AG04449 (cell line): ENCODE measurements at regions not wholly inside any gene's neighbourhood (a gene's known extent, or its start where the extent isn't known, plus 50 kb on each side); places are given as distances from the start of the nearest gene placed in this dataset.

Source experiments
- CTCF ChIA-PET: fragments of 350-600 bp; formaldehyde crosslinking; extraction: SDS; loops from one replicate; lab custom pipeline; 2021; ENCODE audit warnings: antibody characterized with exemption; lab: Yijun Ruan, JAX
- POLR2A ChIA-PET: fragments of 400-600, 350-600 bp; formaldehyde crosslinking; extraction: SDS; loops from one replicate; lab custom pipeline; 2020; ENCODE audit warnings: antibody characterized with exemption, inconsistent platforms; lab: Yijun Ruan, JAX
- DNase-seq: peaks from one replicate; pipeline ENCODE4 v3.0.0-alpha.2; 2010; ENCODE audit warnings: low read depth, low spot score
- H3K4me3 ChIP-seq: 2 replicates; pipeline ENCODE4 v1.5.1; 2011; ENCODE audit warnings: low read depth, mild to moderate bottlenecking, control low read depth, low read length
- CTCF ChIP-seq: IDR thresholded peaks from one replicate; pipeline ENCODE4 v1.5.1; 2011; ENCODE audit warnings: mild to moderate bottlenecking, moderate library complexity, low read length, control low read depth, inconsistent platforms; ENCODE audit not compliant: insufficient read depth; ENCODE audit errors: missing control alignments

- TF ChIP-seq CTCF: no peak
- H3K4me3 ChIP-seq: no peak overlapping the region
- DNase-seq: no peak
- ChIA-PET CTCF (no interaction called here), POLR2A (no interaction called here)
These were observed 76.7 kb upstream of the HS3ST1 start for GRCh38 chr4:11505221-11505971.

GRCh38 chr4:11503166-11503565 is 74.5 kb upstream of the HS3ST1 start:
- TF ChIP-seq CTCF: no peak
- ChIA-PET CTCF (no interaction called here), POLR2A (no interaction called here)
- DNase-seq: no peak
- no peak overlapping the region for H3K4me3 ChIP-seq

- POLR2A ChIA-PET: no interaction called here
- CTCF ChIA-PET: no interaction called here
- DNase-seq: no peak
- no peak for TF ChIP-seq CTCF
- no peak overlapping the region for H3K4me3 ChIP-seq
These were observed 69.3 kb upstream of the HS3ST1 start for GRCh38 chr4:11497972-11498371.

- DNase-seq: no peak
- POLR2A ChIA-PET: no interaction called here
- no peak overlapping the region for H3K4me3 ChIP-seq
- CTCF ChIA-PET: no interaction called here
- TF ChIP-seq CTCF: no peak
These were observed 68.6 kb upstream of the HS3ST1 start for GRCh38 chr4:11497212-11497806.

- DNase-seq: no peak
- ChIA-PET CTCF (no interaction called here), POLR2A (no interaction called here)
- no peak overlapping the region for H3K4me3 ChIP-seq
- TF ChIP-seq CTCF: no peak
These were observed 67.7 kb upstream of the HS3ST1 start for GRCh38 chr4:11496351-11496829.

- no peak for TF ChIP-seq CTCF
- H3K4me3 ChIP-seq: no peak overlapping the region
- DNase-seq: no peak
- ChIA-PET POLR2A (no interaction called here), CTCF (no interaction called here)
These were observed 67.1 kb upstream of the HS3ST1 start for GRCh38 chr4:11495818-11496217.
